HG03139 (cell line): ENCODE measurements at regions not wholly inside any gene's neighbourhood (a gene's known extent, or its start where the extent isn't known, plus 50 kb on each side); places are given as distances from the start of the nearest gene placed in this dataset.

Experiments used
- ATAC-seq: cut with Tn5 transposase; IDR thresholded peaks from one replicate; pipeline ENCODE4 v1.9.1; 2021; ENCODE audit not compliant: unreplicated experiment

GRCh38 chr7:116310141-116310540 is 99.8 kb downstream of the TES start:
- ATAC-seq = no peak

DNA sequence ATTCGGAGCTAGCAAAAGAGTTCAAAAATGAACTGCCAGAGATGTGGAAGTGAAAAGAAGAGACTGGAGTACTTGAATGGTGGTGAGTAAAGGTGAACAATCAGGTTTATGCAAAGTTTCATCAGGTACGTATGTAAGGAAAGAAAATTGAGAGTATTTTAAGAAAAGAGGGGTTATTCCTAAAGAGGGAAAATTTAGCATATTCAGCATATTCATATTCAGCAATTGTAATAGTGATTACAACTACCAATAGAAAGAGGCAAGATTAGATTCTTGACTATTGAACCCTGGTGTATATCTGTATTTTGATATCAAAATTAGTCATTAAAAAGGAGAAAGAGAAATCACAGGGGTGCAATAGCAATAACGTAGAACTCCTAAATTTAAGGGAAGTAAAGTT is 100.9 kb downstream of the TES start:
- ATAC-seq = no peak

DNA sequence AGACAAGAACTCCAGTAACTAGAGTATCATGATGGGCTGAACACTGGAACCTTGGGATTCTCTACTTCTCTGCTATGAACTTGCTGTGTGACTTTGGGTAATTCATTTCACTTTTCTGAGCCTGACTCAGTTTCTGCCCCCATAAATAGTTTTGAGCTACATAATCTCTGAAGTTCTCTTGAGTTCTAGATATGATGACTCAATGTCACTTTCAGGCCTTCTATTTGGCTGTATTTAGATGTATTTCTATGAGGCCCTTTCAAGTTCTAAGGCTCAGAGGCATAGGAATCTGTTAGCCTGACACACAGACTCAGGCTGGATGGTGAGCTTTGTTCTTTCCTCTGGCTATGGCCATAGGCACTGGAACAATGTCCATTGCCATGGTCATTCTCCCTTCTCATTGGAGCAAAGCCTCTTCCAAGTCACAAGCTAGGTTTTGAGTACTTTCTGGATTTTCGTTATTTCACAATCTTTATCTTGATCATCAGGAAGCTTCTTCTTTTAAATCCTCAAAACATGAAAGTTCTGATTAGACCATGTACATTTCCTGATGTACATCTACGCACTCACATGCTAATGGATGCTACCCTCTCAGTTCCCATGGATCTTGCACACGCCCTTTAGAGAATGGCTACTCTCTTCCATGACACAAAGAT is 101.6 kb downstream of the TES start:
- ATAC-seq = no peak

DNA sequence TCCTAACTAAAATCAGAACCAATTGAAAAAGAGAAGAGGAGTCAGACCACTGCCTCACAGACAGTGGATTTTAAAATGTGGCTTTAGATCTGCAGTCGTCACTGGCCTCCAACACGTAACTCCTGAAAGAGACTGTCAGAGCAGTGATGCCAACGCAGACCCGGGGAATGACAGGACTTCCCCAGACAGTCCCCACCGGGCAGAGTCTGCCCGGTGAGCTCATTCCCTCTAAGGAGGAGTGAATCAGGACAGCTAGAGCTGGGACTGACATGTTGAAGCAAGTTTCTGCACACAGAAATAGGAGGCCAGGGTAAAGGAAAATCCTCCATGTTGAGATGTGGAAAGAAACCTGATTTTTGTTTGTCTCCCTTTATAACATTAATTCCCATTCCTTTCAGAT is 105.0 kb downstream of the TES start:
- ATAC-seq = no peak

- ATAC-seq = peak; percentile 30
Observed at GRCh38 chr7:116315803-116316202, 105.5 kb downstream of the TES start.

DNA sequence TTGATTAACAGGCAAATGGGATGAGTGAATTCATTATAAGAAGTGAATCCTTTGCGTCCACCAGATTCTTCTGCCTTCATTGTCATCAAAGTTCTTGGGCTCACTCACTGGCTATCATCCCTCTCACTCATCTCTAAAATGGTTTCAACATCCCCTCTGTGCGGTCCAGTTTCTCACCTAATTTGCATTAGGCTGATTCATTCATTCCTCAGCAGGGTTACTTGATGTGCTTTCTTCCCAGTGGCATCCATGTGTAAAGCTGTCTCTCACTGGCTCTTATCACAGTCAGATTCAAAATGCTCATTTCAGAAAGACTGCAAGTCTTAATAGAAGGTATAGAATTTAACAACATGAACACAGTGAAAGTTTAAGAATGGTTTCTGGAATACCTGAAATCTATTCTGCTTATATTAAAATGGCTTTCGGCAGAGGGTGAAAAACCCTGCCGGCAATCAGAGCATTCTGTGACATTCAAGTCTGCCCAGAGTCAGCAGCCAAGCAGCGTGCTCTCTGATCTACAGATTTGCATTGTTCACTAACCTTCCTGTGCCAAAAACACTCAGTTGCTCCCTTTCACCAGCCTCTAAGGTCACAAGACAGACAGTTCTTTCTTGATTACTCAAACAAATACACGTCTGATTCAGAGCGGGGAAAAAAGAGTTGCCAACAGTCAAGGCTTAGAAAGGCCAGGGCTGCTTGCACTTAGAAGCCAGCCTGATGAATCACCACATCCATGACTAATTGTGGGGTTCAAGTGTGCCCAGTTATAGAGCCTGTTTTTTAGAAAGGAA is 106.7 kb downstream of the TES start:
- ATAC-seq = peak; percentile 89

- no peak for ATAC-seq
Observed at GRCh38 chr7:116317907-116318306, 107.6 kb downstream of the TES start.

DNA sequence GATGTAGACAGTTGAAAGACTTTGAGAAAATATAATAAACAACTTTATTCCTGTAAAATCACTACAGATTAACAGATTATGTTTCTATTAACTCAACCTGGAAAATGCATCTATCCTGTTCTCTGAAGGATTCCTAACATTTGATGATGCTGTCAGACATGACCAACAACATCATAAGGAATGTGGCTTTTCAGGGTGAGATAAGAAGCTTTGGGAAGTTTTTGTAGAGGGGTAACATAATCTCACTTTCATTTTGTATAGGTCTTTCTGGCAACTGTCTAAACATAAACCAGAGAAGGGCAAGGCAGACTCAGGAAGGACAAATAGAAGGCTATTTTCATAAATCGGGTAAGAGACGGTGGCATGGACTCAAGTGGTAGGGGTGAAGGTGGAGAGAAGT is 112.2 kb downstream of the TES start:
- no peak for ATAC-seq

DNA sequence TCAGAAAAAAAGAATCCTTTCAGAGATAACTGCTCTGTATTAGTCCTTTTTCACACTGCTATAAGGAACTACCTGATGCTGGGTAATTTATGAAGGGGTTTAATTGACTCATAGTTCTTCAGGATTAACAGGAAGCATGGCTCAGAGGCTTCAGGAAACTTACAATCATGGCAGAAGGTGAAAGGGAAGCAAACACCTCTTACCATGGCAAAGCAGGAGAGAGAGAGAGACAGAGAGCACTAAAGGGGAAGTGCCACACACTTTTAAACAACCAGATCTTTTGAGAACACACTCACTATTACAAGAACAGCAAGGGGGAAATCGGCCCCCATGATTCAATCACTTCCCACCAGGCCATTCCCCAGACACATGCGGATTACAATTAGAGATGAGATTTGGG is 114.2 kb downstream of the TES start:
- no peak for ATAC-seq

GRCh38 chr7:116325517-116325916 is 115.2 kb downstream of the TES start:
- no peak for ATAC-seq

- ATAC-seq = no peak
Observed at GRCh38 chr7:116327135-116327534, 116.8 kb downstream of the TES start.

- ATAC-seq = no peak
Observed at GRCh38 chr7:116327752-116328151, 117.4 kb downstream of the TES start.

GRCh38 chr7:116328161-116328560 is 117.8 kb downstream of the TES start:
- no peak for ATAC-seq

- ATAC-seq = no peak
Observed at GRCh38 chr7:116329686-116330503, 119.6 kb downstream of the TES start.

GRCh38 chr7:116331020-116331419 is 120.7 kb downstream of the TES start:
- no peak for ATAC-seq

DNA sequence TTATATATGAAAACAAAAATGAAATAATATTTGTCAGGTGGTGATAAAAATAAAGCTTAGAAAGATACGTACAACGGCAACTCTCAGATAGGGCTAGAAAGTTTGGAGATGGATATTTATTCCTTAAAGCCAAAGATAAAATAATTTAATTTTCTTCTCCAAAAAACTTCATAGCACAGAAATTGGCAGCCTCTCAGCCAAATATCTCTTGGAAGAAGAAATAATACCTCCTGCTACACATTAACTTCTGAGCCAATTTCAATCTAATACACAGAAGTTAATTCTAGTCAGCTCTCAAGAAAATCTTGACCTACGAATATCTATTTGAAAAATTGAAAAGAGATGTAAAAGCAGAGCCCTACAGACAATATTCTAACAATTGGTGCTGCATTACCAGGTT is 122.4 kb downstream of the TES start:
- no peak for ATAC-seq

GRCh38 chr7:116334555-116334954 is 124.2 kb downstream of the TES start:
- ATAC-seq = no peak

GRCh38 chr7:116337018-116337417 is 126.7 kb downstream of the TES start:
- no peak for ATAC-seq

DNA sequence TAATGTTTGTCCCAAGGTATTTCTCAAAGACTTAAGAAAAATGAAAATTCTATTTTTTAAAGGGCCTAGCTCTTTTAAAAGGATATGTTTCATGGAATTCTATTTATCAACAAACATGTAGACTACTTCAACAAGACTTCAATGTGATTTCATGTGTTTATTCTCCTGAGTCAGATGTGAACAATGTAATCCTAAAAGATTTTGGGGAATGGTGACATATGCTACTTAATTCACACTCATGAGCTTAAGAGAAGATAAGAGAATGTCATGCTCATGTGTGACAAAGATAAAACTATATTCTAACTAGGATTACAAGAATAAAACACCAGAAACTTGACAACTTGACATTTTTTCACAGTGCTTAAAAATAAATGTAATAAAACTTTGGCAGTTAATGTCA is 127.5 kb downstream of the TES start:
- ATAC-seq = no peak

DNA sequence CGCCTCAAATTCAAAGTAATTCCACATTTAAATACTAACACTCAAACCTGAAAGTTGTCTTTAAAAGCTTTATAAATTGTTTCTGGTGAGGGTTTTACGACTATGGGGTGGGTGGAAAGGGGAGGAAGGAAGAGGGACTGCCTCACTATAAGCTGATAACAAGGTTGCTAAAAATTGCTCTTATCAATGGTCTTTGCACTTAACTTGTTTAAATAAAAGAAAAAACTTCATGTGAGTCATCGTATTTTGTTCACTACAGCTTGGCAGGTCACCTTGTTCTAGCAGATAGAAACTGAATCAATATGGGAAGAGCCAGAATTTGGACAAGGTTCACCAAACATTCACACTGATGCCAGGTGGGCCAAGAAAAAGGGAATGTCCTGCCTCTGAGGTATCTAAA is 129.2 kb downstream of the TES start:
- ATAC-seq = no peak

GRCh38 chr7:116340201-116340847 is 130.0 kb downstream of the TES start:
- ATAC-seq = no peak
